ENCODE measurements at regions not wholly inside any gene's neighbourhood (a gene's known extent, or its start where the extent isn't known, plus 50 kb on each side); places are given as distances from the start of the nearest gene placed in this dataset.

DNA sequence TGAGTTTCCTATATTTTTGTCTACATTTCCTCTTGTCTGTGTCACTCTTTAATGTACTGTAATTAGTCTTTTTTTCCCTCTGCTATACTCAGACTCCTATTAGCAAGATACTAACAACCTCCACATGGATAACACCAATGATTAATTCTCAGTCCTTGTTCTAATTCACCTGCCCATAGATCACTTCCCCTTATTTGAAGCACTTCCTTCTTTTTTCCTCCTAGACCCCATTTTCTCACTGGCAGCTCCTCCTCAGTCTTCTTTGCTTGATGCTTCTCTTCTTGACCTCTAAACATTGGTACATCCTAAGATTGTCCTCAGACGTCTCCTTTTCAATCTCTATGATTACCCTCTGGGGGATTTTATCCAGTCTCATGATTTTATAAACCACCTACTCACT lies 98.2 kb upstream of the IMMP2L start:
- no peak overlapping the region for H3K4me3 ChIP-seq (ENCODE audit: low read depth in 1 of 2, low read length in 2 of 2)
- no peak overlapping the region for H3K4me2 ChIP-seq (ENCODE audit: insufficient read depth, low read length)
- H3K9ac ChIP-seq (ENCODE audit: low read depth, low read length): no peak overlapping the region
- no peaks in the 10 kb centered on the region for H3K36me3 ChIP-seq (ENCODE audit: insufficient read depth, low read length)
- no peaks in the 10 kb centered on the region for H4K20me1 ChIP-seq (ENCODE audit: insufficient read depth, low read length)
- H3K4me1 ChIP-seq (ENCODE audit: insufficient read depth, low read length): no peaks in the 10 kb centered on the region
- ATAC-seq (ENCODE audit: insufficient read depth, low read depth) (no peak), DNase-seq (no peak)
- H3K9me3 ChIP-seq (ENCODE audit: insufficient read depth, low read length, severe bottlenecking): peaks cover 3% of the 10 kb centered on the region
- no peak overlapping the region for H3K27ac ChIP-seq (ENCODE audit: low read length)
- no peak overlapping the region for H2AFZ ChIP-seq (ENCODE audit: low read depth, low read length)
- H3K27me3 ChIP-seq (ENCODE audit: insufficient read depth, low read length, poor library complexity): no peaks in the 10 kb centered on the region
- no peak for TF ChIP-seq EZH2 (IDR thresholded peaks at IDR 0.05; ENCODE audit: borderline replicate concordance, low read depth, low read length, severe bottlenecking)
- TF ChIP-seq, protein P1, sequence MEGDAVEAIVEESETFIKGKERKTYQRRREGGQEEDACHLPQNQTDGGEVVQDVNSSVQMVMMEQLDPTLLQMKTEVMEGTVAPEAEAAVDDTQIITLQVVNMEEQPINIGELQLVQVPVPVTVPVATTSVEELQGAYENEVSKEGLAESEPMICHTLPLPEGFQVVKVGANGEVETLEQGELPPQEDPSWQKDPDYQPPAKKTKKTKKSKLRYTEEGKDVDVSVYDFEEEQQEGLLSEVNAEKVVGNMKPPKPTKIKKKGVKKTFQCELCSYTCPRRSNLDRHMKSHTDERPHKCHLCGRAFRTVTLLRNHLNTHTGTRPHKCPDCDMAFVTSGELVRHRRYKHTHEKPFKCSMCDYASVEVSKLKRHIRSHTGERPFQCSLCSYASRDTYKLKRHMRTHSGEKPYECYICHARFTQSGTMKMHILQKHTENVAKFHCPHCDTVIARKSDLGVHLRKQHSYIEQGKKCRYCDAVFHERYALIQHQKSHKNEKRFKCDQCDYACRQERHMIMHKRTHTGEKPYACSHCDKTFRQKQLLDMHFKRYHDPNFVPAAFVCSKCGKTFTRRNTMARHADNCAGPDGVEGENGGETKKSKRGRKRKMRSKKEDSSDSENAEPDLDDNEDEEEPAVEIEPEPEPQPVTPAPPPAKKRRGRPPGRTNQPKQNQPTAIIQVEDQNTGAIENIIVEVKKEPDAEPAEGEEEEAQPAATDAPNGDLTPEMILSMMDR (IDR thresholded peaks at IDR 0.05; ENCODE audit: borderline replicate concordance, extremely low read depth, low read length, poor library complexity, severe bottlenecking): no peak
- H3K79me2 ChIP-seq (ENCODE audit: insufficient read depth, low read length): no peaks in the 10 kb centered on the region

DNA sequence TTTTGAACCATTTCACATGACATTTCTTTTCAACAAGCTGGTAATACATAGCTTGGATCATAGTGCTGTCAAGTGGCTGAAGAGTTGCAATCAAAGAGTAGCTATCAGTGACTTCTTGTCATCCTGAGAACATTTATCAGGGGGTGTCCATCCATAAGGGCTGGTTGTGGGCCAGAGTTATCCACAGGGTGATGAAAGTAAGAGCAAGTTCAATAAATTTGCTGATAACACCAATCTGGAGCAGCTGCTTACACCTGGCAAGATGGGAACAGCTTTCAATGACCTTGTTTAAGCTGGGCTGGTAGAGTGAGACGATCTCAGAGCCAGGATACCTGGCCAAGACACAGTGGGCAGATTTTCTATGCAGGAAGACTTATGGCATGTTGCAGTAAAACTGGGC lies 96.3 kb upstream of the IMMP2L start:
- no peak overlapping the region for H2AFZ ChIP-seq (ENCODE audit: low read depth, low read length)
- H3K79me2 ChIP-seq (ENCODE audit: insufficient read depth, low read length): no peaks in the 10 kb centered on the region
- no peak overlapping the region for H3K9ac ChIP-seq (ENCODE audit: low read depth, low read length)
- TF ChIP-seq, protein P1 (IDR thresholded peaks at IDR 0.05; ENCODE audit: borderline replicate concordance, extremely low read depth, low read length, poor library complexity, severe bottlenecking): no peak
- TF ChIP-seq EZH2 (IDR thresholded peaks at IDR 0.05; ENCODE audit: borderline replicate concordance, low read depth, low read length, severe bottlenecking): no peak
- DNase-seq: no peak
- no peaks in the 10 kb centered on the region for H3K4me1 ChIP-seq (ENCODE audit: insufficient read depth, low read length)
- no peaks in the 10 kb centered on the region for H4K20me1 ChIP-seq (ENCODE audit: insufficient read depth, low read length)
- no peak overlapping the region for H3K4me3 ChIP-seq (ENCODE audit: low read depth in 1 of 2, low read length in 2 of 2)
- no peaks in the 10 kb centered on the region for H3K27me3 ChIP-seq (ENCODE audit: insufficient read depth, low read length, poor library complexity)
- H3K4me2 ChIP-seq (ENCODE audit: insufficient read depth, low read length): no peak overlapping the region
- no peak for ATAC-seq (ENCODE audit: insufficient read depth, low read depth)
- no peak overlapping the region for H3K27ac ChIP-seq (ENCODE audit: low read length)
- H3K36me3 ChIP-seq (ENCODE audit: insufficient read depth, low read length): no peaks in the 10 kb centered on the region
- H3K9me3 ChIP-seq (ENCODE audit: insufficient read depth, low read length, severe bottlenecking): peaks cover 3% of the 10 kb centered on the region

DNA sequence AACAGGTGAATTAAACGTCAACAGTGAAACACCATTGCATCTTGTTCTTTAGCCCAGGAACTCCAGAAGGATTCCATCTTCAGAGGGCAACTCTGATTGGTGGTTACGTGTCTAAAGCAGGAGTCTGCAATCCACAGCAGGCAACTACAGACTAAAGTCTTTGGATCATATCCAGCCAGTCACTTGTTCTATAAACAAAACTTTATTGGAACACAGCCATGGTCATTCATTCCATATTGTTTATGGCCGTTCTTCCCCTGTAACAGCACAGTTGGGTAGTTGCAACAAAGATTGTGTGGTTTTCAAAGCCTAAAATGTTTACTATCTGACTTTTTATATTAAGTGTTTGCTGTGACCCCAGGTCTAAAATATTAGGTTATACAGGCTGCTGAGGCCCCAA lies 94.7 kb upstream of the IMMP2L start:
- Histone ChIP-seq H4K20me1 (ENCODE audit: insufficient read depth, low read length) (no peaks in the 10 kb centered on the region), H3K9me3 (ENCODE audit: insufficient read depth, low read length, severe bottlenecking) (peaks cover 3% of the 10 kb centered on the region), H3K9ac (ENCODE audit: low read depth, low read length) (no peak overlapping the region), H3K4me1 (ENCODE audit: insufficient read depth, low read length) (no peaks in the 10 kb centered on the region), H3K4me3 (ENCODE audit: low read depth in 1 of 2, low read length in 2 of 2) (no peak overlapping the region), H2AFZ (ENCODE audit: low read depth, low read length) (no peak overlapping the region), H3K27ac (ENCODE audit: low read length) (no peak overlapping the region), H3K4me2 (ENCODE audit: insufficient read depth, low read length) (no peak overlapping the region), H3K27me3 (ENCODE audit: insufficient read depth, low read length, poor library complexity) (no peaks in the 10 kb centered on the region), H3K79me2 (ENCODE audit: insufficient read depth, low read length) (no peaks in the 10 kb centered on the region), H3K36me3 (ENCODE audit: insufficient read depth, low read length) (no peaks in the 10 kb centered on the region)
- DNase-seq: no peak
- ATAC-seq (ENCODE audit: insufficient read depth, low read depth): no peak
- TF ChIP-seq EZH2 (IDR thresholded peaks at IDR 0.05; ENCODE audit: borderline replicate concordance, low read depth, low read length, severe bottlenecking): no peak
- TF ChIP-seq, protein P1 (IDR thresholded peaks at IDR 0.05; ENCODE audit: borderline replicate concordance, extremely low read depth, low read length, poor library complexity, severe bottlenecking): no peak

DNA sequence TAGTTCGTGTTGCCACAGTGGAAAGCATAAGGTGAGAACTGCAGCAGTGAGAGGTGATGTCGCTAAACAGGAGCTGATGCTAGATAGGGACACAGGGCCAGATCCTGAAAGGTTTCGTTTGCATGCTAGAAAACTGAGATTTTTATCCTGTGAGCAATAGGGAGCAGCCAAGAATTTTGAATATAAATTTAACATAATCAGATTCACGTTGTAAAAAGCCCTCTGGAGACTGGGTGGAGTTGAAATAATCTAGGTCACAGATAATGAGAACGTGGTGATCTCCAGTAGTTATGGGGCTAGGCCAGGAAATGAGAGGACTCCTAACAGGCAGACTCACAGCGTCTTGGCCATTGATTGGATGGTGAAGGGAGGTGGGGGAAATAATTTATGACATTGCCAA lies 92.1 kb upstream of the IMMP2L start:
- 0 out of 2 replicates have a peak, but pooled peaks cover 4% of the 10 kb centered on the region for H3K4me1 ChIP-seq (ENCODE audit: insufficient read depth, low read length)
- no peak overlapping the region for H3K9ac ChIP-seq (ENCODE audit: low read depth, low read length)
- no peaks in the 10 kb centered on the region for H3K27me3 ChIP-seq (ENCODE audit: insufficient read depth, low read length, poor library complexity)
- H3K4me2 ChIP-seq (ENCODE audit: insufficient read depth, low read length): no peak overlapping the region
- H3K9me3 ChIP-seq (ENCODE audit: insufficient read depth, low read length, severe bottlenecking): no peaks in the 10 kb centered on the region
- no peaks in the 10 kb centered on the region for H3K36me3 ChIP-seq (ENCODE audit: insufficient read depth, low read length)
- H3K4me3 ChIP-seq (ENCODE audit: low read depth in 1 of 2, low read length in 2 of 2): no peak overlapping the region
- no peak for TF ChIP-seq EZH2 (IDR thresholded peaks at IDR 0.05; ENCODE audit: borderline replicate concordance, low read depth, low read length, severe bottlenecking)
- TF ChIP-seq, protein P1 (IDR thresholded peaks at IDR 0.05; ENCODE audit: borderline replicate concordance, extremely low read depth, low read length, poor library complexity, severe bottlenecking): no peak
- H3K27ac ChIP-seq (ENCODE audit: low read length): no peak overlapping the region
- no peak overlapping the region for H2AFZ ChIP-seq (ENCODE audit: low read depth, low read length)
- no peaks in the 10 kb centered on the region for H4K20me1 ChIP-seq (ENCODE audit: insufficient read depth, low read length)
- DNase-seq (no peak), ATAC-seq (ENCODE audit: insufficient read depth, low read depth) (no peak)
- H3K79me2 ChIP-seq (ENCODE audit: insufficient read depth, low read length): no peaks in the 10 kb centered on the region

Measured in DND-41 (cell line).